GM18519 (cell line): ENCODE measurements at regions not wholly inside any gene's neighbourhood (a gene's known extent, or its start where the extent isn't known, plus 50 kb on each side); places are given as distances from the start of the nearest gene placed in this dataset.

ENCODE experiments used
- ATAC-seq: cut with Tn5 transposase; IDR thresholded peaks from one replicate; pipeline ENCODE4 v1.9.1; 2021; ENCODE audit warnings: mild to moderate bottlenecking, moderate library complexity; ENCODE audit not compliant: unreplicated experiment, low FRiP score

DNA sequence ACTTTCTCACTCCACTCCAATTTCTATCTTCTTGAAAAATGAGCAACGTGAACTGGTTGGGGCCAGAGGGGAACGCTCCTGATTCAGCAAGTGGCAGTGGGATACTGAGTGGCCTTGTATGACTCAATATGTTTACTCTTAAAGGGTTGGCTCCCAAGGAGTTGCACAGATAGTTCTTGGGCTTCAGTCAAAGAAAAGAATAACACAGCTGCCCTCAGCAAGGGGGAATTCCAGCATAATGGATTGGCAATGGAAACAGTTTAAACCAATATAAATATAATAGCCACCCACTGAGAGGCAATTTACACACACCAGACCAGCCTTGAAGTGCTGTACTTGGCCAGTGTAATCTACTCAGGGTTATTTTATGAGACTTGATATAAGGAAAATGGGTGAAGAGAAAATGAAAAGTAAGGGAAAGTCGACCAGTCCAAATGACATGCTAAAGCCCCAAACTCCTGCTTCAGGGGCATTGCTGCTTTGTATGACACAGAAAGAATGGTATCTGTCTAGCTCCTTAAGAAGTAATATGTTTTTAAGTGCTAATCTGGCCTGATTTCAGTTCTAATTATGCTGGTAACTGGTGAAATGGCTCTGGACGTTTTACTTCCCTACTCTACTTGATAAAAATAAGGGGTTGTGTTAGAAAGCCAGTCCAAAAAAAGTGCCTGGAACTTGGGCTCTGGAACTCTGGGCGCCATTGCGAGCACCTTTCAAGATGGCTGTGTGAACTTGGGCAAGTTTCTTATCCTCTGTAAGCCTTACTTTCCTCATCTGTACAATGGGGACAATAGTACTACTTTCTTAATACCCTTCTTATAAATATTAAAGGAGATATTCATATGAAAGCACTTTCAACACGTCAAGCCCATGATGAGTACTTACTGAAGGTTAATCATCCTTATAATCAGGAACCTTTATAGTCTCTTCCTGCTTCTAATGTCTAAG, 712.9 kb upstream of the MAP3K7 start:
- ATAC-seq: no peak

DNA sequence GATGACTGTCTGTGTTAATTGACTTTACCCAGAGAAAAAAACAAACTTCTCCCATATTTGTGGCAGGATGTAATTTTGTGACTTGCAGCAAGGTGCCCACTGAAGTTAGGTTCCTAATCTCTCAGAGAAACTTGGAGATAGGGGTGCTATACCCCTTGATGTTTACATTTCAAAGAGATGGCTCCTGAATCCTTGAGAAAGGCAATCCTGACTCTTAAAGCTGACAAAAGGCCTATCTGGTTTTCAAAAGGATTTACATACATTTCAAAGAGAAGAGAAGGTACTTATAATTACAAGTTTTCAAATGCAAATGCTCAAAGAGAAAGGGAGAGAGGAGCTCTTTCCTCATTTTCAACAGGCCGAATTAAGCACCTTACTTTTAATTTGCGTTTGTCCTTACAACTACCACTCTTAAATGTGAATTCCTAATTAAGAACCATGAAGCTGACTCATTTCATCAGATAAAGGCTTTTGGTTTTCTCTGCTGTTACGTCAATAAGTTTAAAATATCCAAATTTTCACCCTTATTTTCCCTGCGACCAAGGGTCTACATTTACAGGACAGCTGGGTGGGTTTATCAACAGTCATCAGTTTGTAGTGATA, 711.8 kb upstream of the MAP3K7 start:
- no peak for ATAC-seq

DNA sequence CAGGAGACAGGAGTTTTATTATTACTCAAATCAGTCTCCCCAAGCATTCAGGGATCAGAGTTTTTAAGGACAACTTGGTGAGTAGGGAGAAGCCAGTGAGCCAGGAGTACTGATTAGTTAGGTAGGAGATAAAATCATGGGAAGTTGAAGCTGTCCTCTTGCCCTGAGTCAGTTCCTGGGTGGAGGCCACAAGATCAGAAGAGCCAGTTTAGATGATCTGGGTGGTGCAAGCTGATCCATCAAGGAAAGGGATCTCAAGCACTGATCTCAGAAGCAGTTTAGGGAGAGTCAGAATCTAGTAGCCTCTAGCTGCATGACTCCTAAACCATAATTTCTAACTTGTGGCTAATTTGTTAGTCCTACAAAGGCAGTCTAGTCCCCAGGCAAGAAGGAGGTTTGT, 706.5 kb upstream of the MAP3K7 start:
- no peak for ATAC-seq

DNA sequence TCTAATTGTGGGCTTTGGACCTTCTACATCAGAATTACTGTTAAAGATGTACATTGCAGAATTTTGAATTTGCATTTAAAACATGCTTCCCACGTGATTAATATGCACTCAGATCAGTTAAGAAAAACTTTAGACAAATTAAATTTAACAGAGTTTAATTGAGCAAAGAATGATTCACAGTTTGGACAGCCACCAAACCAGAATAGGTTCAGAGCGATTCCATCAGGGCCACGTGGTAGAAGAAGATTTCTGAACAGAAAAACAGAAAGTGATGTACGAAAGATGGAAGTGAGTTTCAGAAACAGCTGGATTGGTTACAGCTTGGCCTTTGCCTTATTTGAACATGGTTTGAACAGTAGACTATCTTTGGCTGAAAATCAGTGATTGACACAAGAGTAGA, 704.2 kb upstream of the MAP3K7 start:
- no peak for ATAC-seq

DNA sequence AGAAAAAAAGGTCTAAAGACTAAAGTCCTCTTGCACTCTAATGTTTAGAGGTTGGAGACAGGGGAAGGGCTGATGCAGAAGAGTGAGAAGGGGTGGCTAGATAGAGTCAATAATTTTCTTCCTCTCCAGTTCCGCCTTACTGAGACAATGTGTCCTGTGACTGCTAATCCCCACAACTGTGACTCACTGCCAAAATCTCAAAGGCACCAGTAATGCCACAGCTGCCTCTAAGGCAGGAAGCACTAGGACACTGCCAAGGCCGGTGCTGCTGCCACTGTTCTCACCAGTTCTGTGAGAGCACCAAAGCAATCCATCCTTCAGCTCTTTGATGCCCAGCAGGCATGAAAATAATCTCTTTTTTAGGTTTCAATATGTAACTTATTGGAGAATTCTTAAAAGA, 701.9 kb upstream of the MAP3K7 start:
- no peak for ATAC-seq

DNA sequence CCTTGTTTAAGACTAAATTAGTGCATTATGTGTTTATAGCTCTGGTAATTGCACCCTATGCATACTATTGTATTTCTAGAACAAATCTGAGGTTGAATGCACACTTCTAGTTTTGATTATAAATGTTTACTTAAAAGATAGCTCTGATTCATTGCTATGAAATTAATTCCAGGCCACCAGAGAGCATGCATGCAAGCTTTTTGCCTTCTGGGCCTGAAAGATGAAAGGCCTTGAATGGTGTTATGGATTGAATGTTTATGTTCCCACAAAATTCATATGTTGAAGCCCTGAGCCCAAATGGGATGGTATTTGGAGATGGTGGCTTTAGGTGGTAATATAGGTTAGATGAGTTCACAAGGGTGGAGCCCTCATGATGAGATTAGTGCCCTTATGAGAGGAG, 695.0 kb upstream of the MAP3K7 start:
- ATAC-seq: no peak

DNA sequence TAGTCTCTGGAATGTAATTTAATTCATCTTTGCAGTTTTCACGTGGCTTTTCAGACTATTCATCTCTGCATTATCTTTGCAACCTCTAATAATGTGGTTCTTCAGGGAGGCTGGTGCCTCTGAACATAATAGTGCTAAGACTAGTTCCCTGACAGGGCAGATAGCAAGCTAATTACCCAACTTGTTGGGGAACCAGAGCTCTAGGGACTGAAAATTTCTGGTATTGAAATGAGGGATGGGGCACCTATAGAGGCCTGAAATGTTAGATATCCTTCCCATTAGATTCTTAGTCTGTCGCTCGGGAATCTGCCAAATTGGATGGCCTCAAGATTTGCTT, 693.6 kb upstream of the MAP3K7 start:
- no peak for ATAC-seq

DNA sequence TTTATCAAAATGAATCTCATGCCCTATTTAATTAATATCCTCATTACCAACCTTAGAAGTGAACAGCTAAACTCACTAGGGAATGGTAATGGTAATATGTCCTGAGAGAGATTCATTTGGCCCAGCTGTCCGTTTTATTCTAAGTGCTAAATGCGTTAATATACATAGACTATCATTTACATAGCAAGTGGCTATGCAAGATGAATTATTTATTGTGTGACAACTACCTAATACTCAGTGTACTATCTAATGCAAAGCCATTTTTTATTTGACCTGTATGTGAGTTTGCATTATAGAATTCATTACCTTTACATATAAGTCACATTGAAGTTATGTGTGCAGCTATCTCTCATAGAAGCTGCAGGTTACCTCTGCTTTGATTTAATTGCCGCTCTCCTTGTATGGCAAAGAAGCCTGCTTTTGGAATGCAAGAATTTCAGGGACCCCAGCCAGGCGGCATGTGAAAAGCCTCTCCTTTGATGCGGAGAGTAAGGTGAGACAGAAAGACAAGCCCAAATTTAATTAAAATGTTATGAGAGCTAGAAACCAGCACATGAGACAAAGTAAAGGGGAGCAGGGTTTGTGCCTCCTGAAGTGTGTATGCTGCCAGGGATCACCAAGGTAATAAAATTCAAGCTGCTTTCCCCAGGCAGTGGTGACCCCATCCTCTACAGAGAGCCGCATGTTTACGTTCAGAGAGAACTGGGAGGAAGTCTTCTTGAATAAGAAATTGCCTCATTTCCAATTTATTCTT, 693.0 kb upstream of the MAP3K7 start:
- ATAC-seq: no peak

DNA sequence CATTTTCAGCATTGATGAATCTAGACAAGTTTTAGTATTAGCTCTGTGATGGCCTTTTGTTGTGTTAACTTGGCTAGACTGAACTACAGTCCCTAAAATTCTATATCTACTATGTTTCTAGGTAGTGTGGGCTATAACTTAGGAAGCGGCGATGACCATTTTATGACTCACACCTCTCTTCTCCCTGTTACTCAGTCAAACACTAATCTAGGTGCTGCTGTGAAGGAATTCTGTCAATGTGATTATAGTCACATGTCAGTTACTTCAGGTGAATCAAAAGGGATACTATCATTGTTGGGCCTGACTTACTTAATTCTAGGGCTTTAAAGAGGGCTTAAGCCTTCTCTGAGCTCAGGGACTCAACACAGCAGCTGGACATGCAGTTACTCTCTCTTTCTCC, 691.5 kb upstream of the MAP3K7 start:
- ATAC-seq: no peak

DNA sequence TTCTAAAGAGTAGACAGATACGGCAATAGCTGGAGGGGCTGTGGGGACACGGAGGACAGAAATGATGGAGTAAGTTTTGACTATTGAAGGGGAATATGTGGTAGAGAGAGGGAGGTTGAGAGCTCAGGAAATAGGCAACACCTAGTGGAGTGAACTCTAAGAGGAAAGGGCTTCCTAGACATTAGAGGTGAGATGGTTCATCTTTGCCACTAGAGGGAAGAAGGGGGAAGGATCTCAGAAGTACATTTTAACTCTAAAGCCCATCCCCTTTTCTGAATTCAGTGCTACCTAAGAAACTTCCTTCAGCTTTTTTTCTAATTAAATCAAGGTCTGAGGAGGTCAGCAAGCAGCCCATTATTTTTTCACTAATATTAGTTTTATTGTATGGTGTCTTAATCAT, 689.4 kb upstream of the MAP3K7 start:
- ATAC-seq: peak; percentile 69

DNA sequence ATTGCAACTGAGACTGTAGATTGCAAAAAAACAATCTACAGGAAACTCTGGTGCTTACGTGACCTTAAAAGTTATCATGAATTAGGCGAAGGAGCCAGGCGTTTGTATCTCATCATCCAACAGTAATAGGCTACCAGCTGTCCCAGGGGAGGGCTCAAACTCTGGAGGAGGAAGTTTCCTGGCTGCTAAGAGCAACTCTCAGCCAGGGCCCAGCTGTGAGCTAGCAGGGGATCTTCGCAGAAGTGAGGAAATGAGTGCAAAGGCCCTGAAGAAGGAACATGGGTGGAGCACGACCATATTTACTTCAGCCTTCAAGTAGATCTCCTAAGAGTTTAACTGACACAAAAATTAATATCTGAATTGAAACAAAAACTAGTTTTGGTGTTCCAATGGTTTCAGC, 686.9 kb upstream of the MAP3K7 start:
- no peak for ATAC-seq

DNA sequence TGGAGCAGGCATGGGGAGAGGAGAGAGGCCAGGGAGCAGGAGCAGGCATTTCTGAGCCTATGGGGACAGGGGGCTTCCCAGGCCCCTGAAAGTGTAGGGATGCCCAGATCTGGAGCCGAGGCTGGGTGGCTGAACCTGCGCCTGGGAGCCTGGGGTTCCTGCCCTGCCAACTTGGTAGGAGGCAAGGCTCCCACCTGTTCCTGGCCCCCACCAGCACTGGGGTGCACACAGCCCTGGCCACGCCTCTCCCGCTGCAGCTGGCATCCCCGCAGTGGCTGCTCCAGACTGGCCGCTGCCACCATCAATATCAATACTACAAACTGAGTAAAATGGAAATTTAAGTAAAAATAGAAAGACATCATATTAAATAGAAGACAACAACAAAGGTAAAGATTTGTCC, 684.9 kb upstream of the MAP3K7 start:
- no peak for ATAC-seq

DNA sequence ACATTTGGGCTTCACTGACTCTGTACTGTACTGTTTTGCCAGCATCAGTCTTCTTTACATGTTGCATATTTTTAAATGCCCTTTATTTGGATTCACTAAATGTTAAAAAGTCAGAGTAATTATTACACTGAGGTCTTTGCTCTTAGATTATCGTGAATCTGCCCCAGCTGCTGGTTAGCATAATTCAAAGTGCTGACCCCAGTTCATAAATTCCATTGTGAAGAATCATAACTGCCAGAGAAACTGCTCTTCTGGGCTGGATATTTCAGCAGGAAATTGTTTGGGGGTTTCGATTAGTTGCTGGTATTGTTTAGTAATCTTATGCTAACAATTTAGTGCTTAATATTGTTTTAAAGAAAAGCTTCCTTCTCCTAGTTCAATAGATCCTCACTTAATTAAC, 682.1 kb upstream of the MAP3K7 start:
- no peak for ATAC-seq

DNA sequence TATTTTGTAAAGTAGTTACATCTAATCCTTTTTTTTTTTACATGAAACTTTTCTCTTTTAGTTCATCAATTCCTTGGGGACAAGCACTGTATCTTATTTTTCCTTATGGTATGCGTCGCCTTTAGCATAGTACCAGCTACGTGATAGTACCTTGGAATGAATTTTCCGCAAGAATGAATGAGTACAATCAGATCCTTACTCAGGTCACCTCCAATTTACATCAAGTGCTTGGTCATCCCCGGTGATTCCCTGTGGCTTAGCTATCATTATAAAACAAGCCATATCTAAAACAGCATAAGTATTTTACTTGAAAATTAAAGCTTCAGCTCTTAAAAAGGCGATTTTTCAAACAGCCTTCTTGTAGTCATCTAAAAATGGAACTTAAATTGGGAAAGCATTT, 680.4 kb upstream of the MAP3K7 start:
- ATAC-seq: no peak

DNA sequence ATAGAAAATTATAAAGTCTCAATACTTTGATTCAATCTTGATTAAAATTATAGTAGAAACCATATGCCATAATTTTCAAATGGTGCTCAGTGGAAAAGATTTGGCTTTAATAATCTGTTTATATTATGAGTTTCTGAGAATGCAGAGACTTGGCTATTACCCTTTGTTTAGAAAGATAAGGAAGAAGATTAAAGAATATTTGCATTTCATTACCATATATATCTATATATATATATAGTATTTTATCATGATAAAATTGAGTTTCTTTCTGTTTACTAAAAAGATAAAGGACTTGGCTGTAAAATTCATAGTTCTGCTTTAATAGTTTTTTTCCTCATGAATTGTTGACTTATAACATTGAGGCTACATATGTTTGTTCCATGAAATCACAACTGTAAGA, 679.3 kb upstream of the MAP3K7 start:
- no peak for ATAC-seq

DNA sequence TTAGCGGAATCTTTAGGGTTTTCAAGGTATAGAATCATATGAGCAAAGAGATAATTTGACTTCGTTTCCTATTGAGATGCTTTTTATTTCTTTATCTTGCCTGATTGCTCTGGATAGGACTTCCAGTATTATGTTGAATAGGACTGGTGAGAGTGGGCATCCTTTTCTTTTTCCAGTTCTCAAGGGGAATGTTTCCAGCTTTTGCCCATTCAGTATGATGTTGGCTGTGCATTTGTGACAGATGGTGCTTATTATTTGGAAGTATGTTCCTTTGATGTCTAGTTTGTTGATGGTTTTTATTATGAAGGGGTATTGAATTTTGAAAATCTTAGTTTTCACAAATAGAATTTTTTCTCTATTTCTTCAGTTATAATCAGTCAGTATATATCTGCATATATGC, 656.6 kb upstream of the MAP3K7 start:
- no peak for ATAC-seq

DNA sequence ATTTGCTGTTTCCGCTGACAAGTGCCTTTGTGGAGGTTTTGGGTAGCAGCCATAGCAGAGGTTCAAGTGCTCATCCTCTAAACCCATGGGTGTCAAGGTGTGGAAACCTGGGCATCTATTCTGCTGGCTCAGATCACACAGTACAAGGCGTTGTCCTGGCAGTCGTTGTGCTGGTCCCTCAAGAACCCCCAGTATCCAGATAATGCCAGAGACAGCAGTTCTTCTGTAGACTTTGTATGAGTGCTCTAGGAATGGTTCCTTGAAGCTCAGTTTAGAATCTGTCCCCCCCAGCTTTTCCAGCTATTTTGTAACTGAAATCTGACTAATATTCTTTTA, 655.7 kb upstream of the MAP3K7 start:
- no peak for ATAC-seq

DNA sequence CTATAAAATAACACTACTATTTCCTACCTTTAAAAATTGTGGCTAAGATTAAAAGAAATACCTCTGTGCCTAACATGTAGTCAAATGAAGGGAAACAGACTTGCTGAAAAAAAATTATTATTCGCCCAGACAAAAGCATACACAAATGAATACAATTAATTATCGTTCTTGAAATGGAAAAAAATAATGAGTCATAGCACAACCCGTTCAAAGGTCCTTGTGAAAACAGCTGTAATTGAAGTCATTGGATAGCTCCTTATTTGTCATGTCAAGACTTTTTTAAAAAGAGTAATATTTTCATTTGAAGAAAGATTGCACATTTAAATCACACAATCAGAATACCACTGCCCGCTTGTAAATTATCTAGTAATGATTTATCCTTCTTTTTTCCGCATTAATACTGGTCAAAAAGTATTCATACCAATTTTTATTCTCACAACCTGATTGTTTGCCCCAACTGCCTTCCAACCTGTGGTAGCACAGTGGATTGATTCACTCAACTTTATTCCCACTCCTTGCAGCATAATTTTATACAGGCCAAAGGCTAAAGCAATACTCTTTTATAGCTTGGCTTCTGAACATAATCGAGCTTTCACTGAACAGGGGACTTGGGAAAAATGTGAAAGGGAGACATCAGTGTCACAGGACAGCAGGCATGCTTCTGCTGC, 655.2 kb upstream of the MAP3K7 start:
- no peak for ATAC-seq

DNA sequence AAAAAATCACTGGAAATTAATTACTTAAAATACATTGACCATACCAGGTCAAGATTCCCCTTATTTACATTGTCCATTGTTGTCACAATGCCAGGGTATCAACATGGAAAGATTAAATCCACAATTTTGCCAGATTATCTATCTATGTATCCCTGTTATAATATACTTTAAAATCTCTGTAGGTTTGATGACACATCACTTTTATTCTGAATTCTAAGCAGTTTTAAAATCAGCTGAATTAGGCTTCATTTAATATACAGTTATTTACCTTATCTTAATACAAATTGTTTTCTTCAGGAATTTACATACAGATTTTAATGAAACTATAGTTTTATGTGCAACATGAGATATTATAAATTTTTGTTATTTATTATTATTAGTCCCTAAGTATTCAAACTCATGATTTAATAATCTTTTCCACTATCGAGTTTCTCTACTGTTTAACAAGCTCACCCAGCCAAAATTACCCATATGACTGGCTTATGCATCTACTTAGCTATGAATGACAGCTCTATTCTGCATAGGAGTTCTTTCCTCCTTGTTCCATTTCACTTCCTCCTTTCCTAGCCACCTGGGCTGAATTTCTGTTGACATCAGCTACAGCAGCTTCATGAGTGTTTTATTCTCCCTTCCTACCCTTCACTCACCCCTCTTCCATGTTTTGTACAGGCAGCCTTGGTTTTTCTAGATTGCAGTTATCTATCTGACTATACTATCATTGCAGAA, 654.2 kb upstream of the MAP3K7 start:
- peak; percentile 63 for ATAC-seq

DNA sequence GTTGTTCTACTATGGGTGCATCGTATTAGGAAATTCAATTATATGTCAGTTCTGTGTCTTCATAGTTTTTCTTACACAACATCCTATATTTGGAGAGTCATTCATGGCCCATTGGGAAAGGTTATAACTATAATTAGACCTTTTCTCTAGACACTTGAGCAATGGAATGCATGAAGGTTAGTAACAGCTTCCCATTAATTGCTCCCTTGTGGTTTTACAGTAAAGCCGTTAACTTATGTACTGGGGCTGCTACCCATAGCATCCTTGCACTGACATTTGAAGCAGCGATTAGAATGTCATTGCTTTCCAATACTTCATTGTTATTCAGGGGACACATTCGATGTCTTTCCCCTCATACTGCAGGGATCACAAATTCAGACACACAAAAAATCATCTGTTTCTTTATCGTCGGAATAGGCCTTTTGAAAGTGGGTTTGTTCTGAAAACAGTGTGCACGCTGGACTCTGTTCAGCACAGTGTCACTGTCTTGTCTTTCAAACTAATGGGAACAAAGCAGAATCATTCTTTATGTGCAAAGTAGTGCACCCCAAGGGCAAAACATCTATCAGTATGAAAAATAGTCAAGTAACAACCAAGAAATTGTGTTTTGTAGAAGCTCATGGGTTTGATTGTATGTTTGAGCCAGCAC, 634.3 kb upstream of the MAP3K7 start:
- ATAC-seq: no peak
